HG02571 (cell line): ENCODE measurements at regions not wholly inside any gene's neighbourhood (a gene's known extent, or its start where the extent isn't known, plus 50 kb on each side); places are given as distances from the start of the nearest gene placed in this dataset.

Source experiments
- ATAC-seq: cut with Tn5 transposase; IDR thresholded peaks from one replicate; pipeline ENCODE4 v1.9.1; 2021; ENCODE audit warnings: mild to moderate bottlenecking, moderate library complexity; ENCODE audit not compliant: unreplicated experiment

- no peak for ATAC-seq
These were observed 360.3 kb upstream of the NECTIN3 start for GRCh38 chr3:110711130-110711832.

GRCh38 chr3:110711851-110712516, 359.6 kb upstream of the NECTIN3 start:
- no peak for ATAC-seq

GRCh38 chr3:110727056-110727455, 344.6 kb upstream of the NECTIN3 start:
- no peak for ATAC-seq

- ATAC-seq = no peak
These were observed 340.5 kb upstream of the NECTIN3 start for GRCh38 chr3:110731148-110731547.

- no peak for ATAC-seq
These were observed 339.2 kb upstream of the NECTIN3 start for GRCh38 chr3:110732420-110732819.

GRCh38 chr3:110733045-110733444, 338.6 kb upstream of the NECTIN3 start:
- ATAC-seq = no peak

- ATAC-seq = no peak
These were observed 337.1 kb upstream of the NECTIN3 start for GRCh38 chr3:110734524-110734923.

GRCh38 chr3:110736332-110736731, 335.3 kb upstream of the NECTIN3 start:
- ATAC-seq = no peak

GRCh38 chr3:110738531-110738930, 333.1 kb upstream of the NECTIN3 start:
- no peak for ATAC-seq

GRCh38 chr3:110741891-110742290, 329.7 kb upstream of the NECTIN3 start:
- no peak for ATAC-seq

GRCh38 chr3:110743202-110743601, 328.4 kb upstream of the NECTIN3 start:
- ATAC-seq = no peak

GRCh38 chr3:110743984-110744383, 327.6 kb upstream of the NECTIN3 start:
- no peak for ATAC-seq

- ATAC-seq = no peak
These were observed 326.9 kb upstream of the NECTIN3 start for GRCh38 chr3:110744723-110745122.

GRCh38 chr3:110749006-110749405, 322.6 kb upstream of the NECTIN3 start:
- ATAC-seq = no peak

GRCh38 chr3:110750201-110750600, 321.4 kb upstream of the NECTIN3 start:
- ATAC-seq = no peak

GRCh38 chr3:110752307-110752706, 319.3 kb upstream of the NECTIN3 start:
- no peak for ATAC-seq

- no peak for ATAC-seq
These were observed 318.1 kb upstream of the NECTIN3 start for GRCh38 chr3:110753516-110753915.

GRCh38 chr3:110754212-110754916, 317.3 kb upstream of the NECTIN3 start:
- ATAC-seq = no peak

GRCh38 chr3:110755345-110755744, 316.3 kb upstream of the NECTIN3 start:
- no peak for ATAC-seq

GRCh38 chr3:110756705-110757104, 314.9 kb upstream of the NECTIN3 start:
- no peak for ATAC-seq

GRCh38 chr3:110758208-110758607, 313.4 kb upstream of the NECTIN3 start:
- ATAC-seq = no peak

- ATAC-seq = no peak
These were observed 304.5 kb upstream of the NECTIN3 start for GRCh38 chr3:110767156-110767555.
